ENCODE measurements at regions not wholly inside any gene's neighbourhood (a gene's known extent, or its start where the extent isn't known, plus 50 kb on each side); places are given as distances from the start of the nearest gene placed in this dataset.

DNA sequence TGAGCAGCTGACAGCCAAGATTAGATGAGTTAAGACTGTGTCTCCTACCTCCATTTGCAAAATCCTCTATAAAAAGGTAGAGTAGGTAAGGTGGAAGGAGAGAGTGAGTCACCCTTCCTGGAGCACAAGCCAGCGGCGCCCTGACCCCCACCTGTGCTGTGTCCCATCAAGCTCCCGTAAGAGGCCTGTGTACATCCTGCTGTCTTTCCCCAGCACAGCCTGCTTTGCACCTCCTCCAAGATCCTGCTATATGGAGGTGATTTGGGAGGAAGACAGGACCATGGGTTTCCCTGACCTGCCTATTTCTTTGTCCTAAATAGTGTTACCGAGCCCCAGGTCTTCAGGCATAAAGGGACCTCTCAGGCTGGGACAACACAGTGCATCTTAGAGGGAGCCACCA is 62.3 kb upstream of the UQCRFS1 start:
- no peak overlapping the region for H3K27ac Mint-ChIP-seq
- H3K9me3 Mint-ChIP-seq = no peaks in the 10 kb centered on the region
- intact Hi-C loops (cut with micrococcal nuclease) = loop anchor here (5.0 kb wide), 1 partner anchor 252 kb away; the partner anchor contains the start of gene VSTM2B
- H3K4me1 Mint-ChIP-seq (ENCODE audit: low read depth) = peaks cover 6% of the 10 kb centered on the region
- no peak overlapping the region for H3K4me3 Mint-ChIP-seq
- no peak for DNase-seq
- H3K36me3 Mint-ChIP-seq (ENCODE audit: low read depth) = no peaks in the 10 kb centered on the region
- peaks cover 9% of the 10 kb centered on the region for H3K27me3 Mint-ChIP-seq (ENCODE audit: low read depth)
- CTCF ChIA-PET = interaction anchor here (0.7 to 2.0 kb wide), 2 partner anchors 12 to 496 kb away, joined by 3 to 6 read pairs; no protein-coding TSS in a partner anchor

DNA sequence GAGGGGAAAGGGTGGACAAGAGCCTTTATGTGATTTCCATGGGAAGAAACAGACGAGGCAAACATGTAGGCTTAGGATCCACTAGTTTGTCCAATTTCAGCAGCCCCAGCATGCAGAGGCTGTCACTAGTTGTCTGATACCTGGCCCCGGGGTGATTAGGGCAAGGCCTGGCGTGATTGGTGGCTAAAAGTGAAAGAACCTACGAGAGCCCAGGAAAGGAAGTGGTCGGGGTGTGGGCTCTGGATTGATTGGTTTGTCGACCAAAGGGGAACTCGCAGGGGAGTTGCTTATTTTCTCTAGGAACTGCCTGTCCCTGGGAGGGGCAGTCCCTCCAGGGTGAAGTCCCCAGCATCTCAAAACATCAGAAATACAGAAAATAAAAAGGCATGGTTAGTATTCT is 64.2 kb upstream of the UQCRFS1 start:
- Mint-ChIP-seq H3K27ac (no peak overlapping the region), H3K4me1 (ENCODE audit: low read depth) (peaks cover 6% of the 10 kb centered on the region), H3K4me3 (no peak overlapping the region), H3K36me3 (ENCODE audit: low read depth) (no peaks in the 10 kb centered on the region), H3K9me3 (no peaks in the 10 kb centered on the region), H3K27me3 (ENCODE audit: low read depth) (peaks cover 12% of the 10 kb centered on the region)
- intact Hi-C loops (cut with micrococcal nuclease) = loop anchor here (5.0 kb wide), 1 partner anchor 250 kb away; the partner anchor contains the start of gene VSTM2B
- CTCF ChIA-PET = no interaction called here
- DNase-seq = peak; percentile 77

DNA sequence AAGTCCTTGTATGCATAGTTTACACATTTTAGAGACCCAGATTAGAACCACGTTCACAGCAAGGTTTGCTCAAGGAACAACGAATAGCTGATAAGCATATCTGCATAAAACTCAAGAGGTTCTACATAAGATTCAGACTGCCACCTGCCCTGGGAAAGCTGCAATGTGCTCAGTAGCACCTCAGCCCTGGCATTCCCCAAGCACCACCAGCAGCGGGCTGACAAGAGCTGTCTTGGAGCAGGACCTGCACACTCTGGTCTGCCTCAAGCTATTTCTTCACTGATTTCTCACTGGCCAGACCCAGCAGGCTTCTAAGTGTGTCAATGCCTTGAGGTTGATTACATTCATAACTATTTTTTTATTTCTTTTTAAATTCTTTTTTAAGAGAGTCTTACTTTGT is 65.8 kb upstream of the UQCRFS1 start:
- Mint-ChIP-seq H3K36me3 (ENCODE audit: low read depth) (no peaks in the 10 kb centered on the region), H3K27ac (no peak overlapping the region), H3K9me3 (no peaks in the 10 kb centered on the region), H3K4me1 (ENCODE audit: low read depth) (peaks cover 6% of the 10 kb centered on the region), H3K27me3 (ENCODE audit: low read depth) (peaks cover 26% of the 10 kb centered on the region), H3K4me3 (no peak overlapping the region)
- no peak for DNase-seq
- CTCF ChIA-PET = no interaction called here
- intact Hi-C loops (cut with micrococcal nuclease) = loop anchor here (5.0 kb wide), 1 partner anchor 249 kb away; the partner anchor contains the start of gene VSTM2B

DNA sequence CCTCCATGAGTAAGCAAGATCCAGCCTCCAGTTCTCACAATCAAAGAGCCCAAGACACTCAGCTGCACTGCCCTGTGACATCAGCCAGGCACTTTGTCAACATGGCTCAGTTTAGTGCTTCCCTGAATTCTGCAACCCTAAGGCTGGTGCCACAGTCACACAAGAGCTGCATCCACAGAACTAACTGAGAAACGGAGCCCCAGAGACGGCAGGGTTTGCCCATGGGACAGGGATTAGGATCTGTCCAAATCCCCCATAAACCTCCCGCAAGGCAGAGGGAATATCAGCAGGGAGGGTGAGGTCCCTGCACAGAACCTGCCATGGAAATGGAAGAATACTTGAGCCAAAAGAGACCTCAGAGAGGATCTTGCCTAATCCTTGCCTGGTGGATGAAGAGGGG is 70.4 kb upstream of the UQCRFS1 start:
- Mint-ChIP-seq H3K4me1 (ENCODE audit: low read depth) (no peaks in the 10 kb centered on the region), H3K4me3 (no peak overlapping the region), H3K9me3 (no peaks in the 10 kb centered on the region), H3K36me3 (ENCODE audit: low read depth) (no peaks in the 10 kb centered on the region), H3K27ac (no peak overlapping the region), H3K27me3 (ENCODE audit: low read depth) (peaks cover 35% of the 10 kb centered on the region)
- CTCF ChIA-PET = no interaction called here
- intact Hi-C loops (cut with micrococcal nuclease) = no loop called here
- DNase-seq = no peak

DNA sequence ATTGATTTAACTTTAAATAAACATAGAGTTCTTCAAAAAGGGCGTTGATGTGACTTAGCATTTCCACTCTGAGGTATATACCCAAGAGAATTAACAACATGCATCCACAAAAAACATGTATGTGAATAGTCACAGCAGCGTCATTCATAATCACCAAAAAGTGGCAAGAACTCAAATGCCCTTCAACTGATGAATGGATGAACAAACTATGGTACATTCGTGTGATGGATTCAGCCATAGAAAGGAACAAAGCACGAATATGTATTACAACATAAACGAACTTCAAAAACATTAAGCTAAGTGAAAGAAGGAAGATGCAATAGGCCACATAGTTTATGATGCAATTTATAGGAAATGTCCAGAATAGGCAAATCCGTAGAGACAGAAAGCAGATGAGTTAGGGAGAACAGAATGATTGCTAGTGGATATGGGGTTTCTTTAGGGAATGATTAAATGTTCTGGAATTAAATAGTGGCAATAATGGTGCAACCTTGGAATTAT is 72.3 kb upstream of the UQCRFS1 start:
- Mint-ChIP-seq H3K4me1 (ENCODE audit: low read depth) (no peaks in the 10 kb centered on the region), H3K4me3 (no peak overlapping the region), H3K36me3 (ENCODE audit: low read depth) (no peaks in the 10 kb centered on the region), H3K27me3 (ENCODE audit: low read depth) (peaks cover 31% of the 10 kb centered on the region), H3K27ac (no peak overlapping the region), H3K9me3 (no peaks in the 10 kb centered on the region)
- CTCF ChIA-PET = no interaction called here
- intact Hi-C loops (cut with micrococcal nuclease) = no loop called here
- DNase-seq = no peak

DNA sequence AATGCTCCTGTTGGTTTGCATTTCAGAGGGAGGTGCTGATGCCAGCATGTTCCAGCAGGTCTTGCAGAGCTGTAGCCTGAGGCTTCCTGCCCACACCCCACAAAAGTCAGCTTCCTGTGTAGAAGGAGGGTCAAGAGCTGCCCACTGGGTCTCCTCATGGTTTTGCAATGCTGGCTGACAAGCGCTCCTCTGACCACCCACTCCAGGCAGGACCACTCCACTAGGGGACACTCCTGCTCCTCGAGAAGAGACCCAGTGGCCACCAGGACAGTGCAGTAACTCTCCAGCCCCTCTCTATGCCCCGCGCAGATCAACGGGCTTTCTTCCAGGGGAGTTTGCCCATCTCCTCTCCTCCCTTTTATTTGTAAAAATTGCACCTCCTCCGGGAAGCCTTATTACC is 72.9 kb upstream of the UQCRFS1 start:
- intact Hi-C loops (cut with micrococcal nuclease) = no loop called here
- H3K4me3 Mint-ChIP-seq = no peak overlapping the region
- DNase-seq = peak; percentile 7
- H3K4me1 Mint-ChIP-seq (ENCODE audit: low read depth) = no peaks in the 10 kb centered on the region
- no peaks in the 10 kb centered on the region for H3K36me3 Mint-ChIP-seq (ENCODE audit: low read depth)
- no peak overlapping the region for H3K27ac Mint-ChIP-seq
- no peaks in the 10 kb centered on the region for H3K9me3 Mint-ChIP-seq
- CTCF ChIA-PET = no interaction called here
- H3K27me3 Mint-ChIP-seq (ENCODE audit: low read depth) = peaks cover 25% of the 10 kb centered on the region

DNA sequence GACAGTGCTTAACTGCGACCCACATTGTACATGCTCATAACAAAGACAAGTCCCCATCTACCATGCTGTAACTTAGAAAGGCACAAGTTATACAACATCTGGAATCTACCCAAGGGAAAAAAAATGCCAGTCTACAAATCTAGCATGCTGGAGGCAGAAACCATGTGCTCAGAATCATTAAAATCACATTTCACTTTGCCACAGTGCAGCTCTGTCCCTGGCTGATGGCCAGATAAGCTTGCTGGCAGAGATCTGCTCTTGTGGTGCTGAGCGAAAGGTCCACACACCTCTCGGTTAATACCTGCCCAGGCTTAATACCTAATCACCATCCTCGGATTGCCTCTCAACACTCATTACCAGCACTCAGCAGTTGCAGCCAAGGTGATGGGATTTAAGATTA is 74.1 kb upstream of the UQCRFS1 start:
- CTCF ChIA-PET = no interaction called here
- Mint-ChIP-seq H3K4me3 (no peak overlapping the region), H3K27ac (no peak overlapping the region), H3K4me1 (ENCODE audit: low read depth) (no peaks in the 10 kb centered on the region), H3K27me3 (ENCODE audit: low read depth) (peaks cover 32% of the 10 kb centered on the region), H3K36me3 (ENCODE audit: low read depth) (no peaks in the 10 kb centered on the region), H3K9me3 (no peaks in the 10 kb centered on the region)
- intact Hi-C loops (cut with micrococcal nuclease) = no loop called here
- DNase-seq = no peak

DNA sequence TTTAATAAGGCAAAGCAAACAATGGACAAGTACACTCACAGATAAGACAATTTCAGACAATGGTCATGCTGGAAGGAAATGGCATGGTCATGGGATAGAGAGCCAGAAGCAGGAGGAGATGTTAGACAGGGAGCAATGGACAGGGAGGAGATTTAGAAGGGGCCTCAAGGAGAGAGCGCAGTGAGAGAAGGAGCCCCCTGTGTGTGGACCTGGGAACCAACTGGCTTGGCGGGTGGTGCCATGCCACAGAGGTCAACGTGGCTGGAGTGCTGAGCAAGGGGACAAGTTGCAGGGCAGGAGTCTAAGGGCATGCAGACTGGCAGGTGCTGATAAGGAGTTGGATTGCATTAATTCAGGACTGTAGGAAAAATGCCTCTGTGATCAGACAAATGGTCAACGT is 75.3 kb upstream of the UQCRFS1 start:
- H3K36me3 Mint-ChIP-seq (ENCODE audit: low read depth) = no peaks in the 10 kb centered on the region
- no peak overlapping the region for H3K4me3 Mint-ChIP-seq
- H3K9me3 Mint-ChIP-seq = no peaks in the 10 kb centered on the region
- intact Hi-C loops (cut with micrococcal nuclease) = no loop called here
- no peak for DNase-seq
- CTCF ChIA-PET = interaction anchor here (0.6 kb wide), 1 partner anchor 587 kb away, joined by 3 read pairs; no protein-coding TSS in a partner anchor
- H3K27ac Mint-ChIP-seq = no peak overlapping the region
- no peaks in the 10 kb centered on the region for H3K4me1 Mint-ChIP-seq (ENCODE audit: low read depth)
- peaks cover 28% of the 10 kb centered on the region for H3K27me3 Mint-ChIP-seq (ENCODE audit: low read depth)

DNA sequence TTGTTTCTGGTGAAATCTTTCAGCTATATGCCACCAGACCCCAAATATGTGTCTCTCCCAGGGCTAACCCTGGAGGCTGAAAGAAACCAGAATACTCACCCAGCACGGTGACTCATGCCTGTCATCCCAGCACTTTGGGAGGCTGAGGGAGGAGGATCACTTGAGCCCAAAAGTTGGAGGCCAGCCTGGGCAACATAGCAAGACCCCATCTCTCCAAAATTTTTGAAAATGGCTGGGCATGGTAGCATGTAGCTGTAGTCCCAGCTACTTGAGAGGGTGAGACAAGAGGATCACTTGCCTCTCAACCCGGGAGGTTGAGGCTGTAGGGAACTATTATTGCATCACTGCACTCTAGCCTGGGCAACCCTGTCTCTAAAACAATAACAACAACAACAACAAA is 76.1 kb upstream of the UQCRFS1 start:
- H3K27ac Mint-ChIP-seq = no peak overlapping the region
- H3K4me3 Mint-ChIP-seq = no peak overlapping the region
- H3K36me3 Mint-ChIP-seq (ENCODE audit: low read depth) = no peaks in the 10 kb centered on the region
- no peaks in the 10 kb centered on the region for H3K9me3 Mint-ChIP-seq
- CTCF ChIA-PET = interaction anchor here (0.9 kb wide), 1 partner anchor 26 kb away, joined by 4 read pairs; no protein-coding TSS in a partner anchor
- H3K4me1 Mint-ChIP-seq (ENCODE audit: low read depth) = no peaks in the 10 kb centered on the region
- intact Hi-C loops (cut with micrococcal nuclease) = no loop called here
- peaks cover 22% of the 10 kb centered on the region for H3K27me3 Mint-ChIP-seq (ENCODE audit: low read depth)
- DNase-seq = no peak

DNA sequence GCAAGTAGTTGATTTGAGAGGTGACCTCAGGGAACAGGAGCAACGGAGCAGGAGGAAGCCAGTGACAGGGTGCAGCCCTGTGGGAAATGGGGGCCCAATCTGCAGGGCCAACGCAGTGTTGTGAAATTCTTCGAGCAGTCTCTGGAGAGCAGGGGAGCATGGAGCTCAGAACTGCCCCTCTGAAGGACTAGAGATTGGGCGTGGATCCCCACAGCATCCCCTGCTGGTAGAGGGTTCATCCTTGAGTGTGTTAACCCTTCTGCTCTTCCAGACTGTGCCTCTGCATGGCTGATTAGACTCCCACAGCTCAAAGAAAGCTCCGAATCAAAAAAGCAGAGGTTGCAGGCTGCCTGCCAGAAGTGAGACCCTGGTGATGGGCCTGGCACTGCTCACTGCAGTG is 77.9 kb upstream of the UQCRFS1 start:
- Mint-ChIP-seq H3K4me1 (ENCODE audit: low read depth) (no peaks in the 10 kb centered on the region), H3K27ac (no peak overlapping the region), H3K4me3 (no peak overlapping the region), H3K27me3 (ENCODE audit: low read depth) (peaks cover 20% of the 10 kb centered on the region), H3K9me3 (no peaks in the 10 kb centered on the region), H3K36me3 (ENCODE audit: low read depth) (no peaks in the 10 kb centered on the region)
- intact Hi-C loops (cut with micrococcal nuclease) = no loop called here
- no peak for DNase-seq
- CTCF ChIA-PET = no interaction called here

DNA sequence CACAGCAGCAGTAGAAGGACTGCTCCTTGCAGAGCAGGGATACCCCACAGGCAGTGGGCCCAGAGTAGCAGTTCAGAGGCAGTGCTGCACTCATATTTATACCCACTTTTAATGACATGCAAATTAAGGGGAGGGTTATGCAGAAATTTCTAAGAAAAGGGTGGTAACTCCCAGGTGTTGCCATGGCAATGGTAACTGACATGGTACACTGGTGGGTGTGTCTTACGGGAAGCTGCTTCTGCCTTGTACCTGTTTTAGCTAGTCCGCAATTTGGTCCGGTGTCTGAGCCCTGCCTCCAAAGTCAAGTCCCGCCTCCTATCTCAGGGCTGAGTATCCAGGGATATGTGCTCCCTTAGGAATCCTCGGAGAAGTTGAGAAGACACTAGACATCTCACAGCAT is 79.2 kb upstream of the UQCRFS1 start:
- no peak for DNase-seq
- Mint-ChIP-seq H3K36me3 (ENCODE audit: low read depth) (no peaks in the 10 kb centered on the region), H3K27me3 (ENCODE audit: low read depth) (peaks cover 17% of the 10 kb centered on the region), H3K4me1 (ENCODE audit: low read depth) (no peaks in the 10 kb centered on the region), H3K4me3 (no peak overlapping the region), H3K27ac (no peak overlapping the region), H3K9me3 (no peaks in the 10 kb centered on the region)
- CTCF ChIA-PET = interaction anchor here (0.6 kb wide), 1 partner anchor 56 kb away, joined by 4 read pairs; no protein-coding TSS in a partner anchor
- intact Hi-C loops (cut with micrococcal nuclease) = no loop called here

DNA sequence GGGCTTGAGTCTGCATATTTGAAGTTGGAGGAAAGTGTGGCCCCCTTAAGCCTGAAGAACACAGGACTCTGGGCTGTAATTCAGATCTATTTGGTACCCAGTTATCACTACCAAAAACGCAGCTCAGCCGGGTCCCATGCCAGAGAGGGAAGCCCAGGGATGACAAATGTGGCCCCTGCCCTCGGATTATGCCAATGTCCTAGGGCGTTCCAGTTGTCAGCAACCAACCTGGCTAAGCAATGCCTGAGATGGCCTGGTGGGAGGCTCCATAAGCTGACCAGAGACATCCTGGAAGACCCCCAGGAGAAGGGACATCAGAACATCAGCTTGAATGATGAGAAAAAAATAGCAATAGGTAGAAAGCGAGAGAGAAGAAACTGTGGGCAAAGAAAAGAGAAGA is 79.6 kb upstream of the UQCRFS1 start:
- Mint-ChIP-seq H3K36me3 (ENCODE audit: low read depth) (no peaks in the 10 kb centered on the region), H3K27ac (no peak overlapping the region), H3K9me3 (no peaks in the 10 kb centered on the region), H3K4me1 (ENCODE audit: low read depth) (no peaks in the 10 kb centered on the region), H3K4me3 (no peak overlapping the region), H3K27me3 (ENCODE audit: low read depth) (peaks cover 17% of the 10 kb centered on the region)
- no peak for DNase-seq
- intact Hi-C loops (cut with micrococcal nuclease) = no loop called here
- CTCF ChIA-PET = interaction anchor here (0.6 kb wide), 1 partner anchor 56 kb away, joined by 4 read pairs; no protein-coding TSS in a partner anchor

DNA sequence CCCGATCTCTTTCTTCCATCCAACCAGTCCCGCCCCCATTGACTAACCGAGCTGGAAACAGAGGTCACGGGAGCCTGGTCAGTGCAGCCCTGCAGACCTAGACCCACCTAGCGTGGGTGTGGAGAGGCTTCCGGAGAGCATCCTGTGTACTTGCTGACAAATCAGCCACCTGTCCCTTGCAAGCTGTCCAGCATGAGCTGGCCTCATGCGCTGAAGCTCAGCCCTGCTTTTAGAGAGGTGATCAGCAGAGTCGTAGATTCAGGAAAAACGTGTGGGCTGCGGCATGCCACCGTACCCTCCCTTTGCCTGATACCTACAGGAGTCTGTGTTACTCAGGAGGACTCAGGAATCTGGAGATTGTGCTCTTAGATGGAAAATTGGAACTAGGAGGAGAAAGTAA is 80.3 kb upstream of the UQCRFS1 start:
- no peak for DNase-seq
- Mint-ChIP-seq H3K27me3 (ENCODE audit: low read depth) (peaks cover 15% of the 10 kb centered on the region), H3K36me3 (ENCODE audit: low read depth) (no peaks in the 10 kb centered on the region), H3K9me3 (no peaks in the 10 kb centered on the region), H3K4me3 (no peak overlapping the region), H3K4me1 (ENCODE audit: low read depth) (no peaks in the 10 kb centered on the region), H3K27ac (no peak overlapping the region)
- CTCF ChIA-PET = no interaction called here
- intact Hi-C loops (cut with micrococcal nuclease) = no loop called here
